Hippocampal formation (tissue), 2 donors: ENCODE measurements at regions not wholly inside any gene's neighbourhood (a gene's known extent, or its start where the extent isn't known, plus 50 kb on each side); places are given as distances from the start of the nearest gene placed in this dataset.
"Not testable (repeated sequence)": the region's sequence is repeated elsewhere in the genome, so short reads cannot be mapped to it uniquely, and the experiment has no call there.

Experiments used
- DNase-seq, 2 donors: peaks; one replicate each; lab custom pipeline; 2025; lab: John Stamatoyannopoulos, UW

GRCh38 chr10:120749856-120750566 lies 101.2 kb upstream of the WDR11 start:
- no peak for DNase-seq

- DNase-seq, result no peak
Observed at GRCh38 chr10:120755771-120756170, 95.4 kb upstream of the WDR11 start.

GRCh38 chr10:120760253-120760652 lies 90.9 kb upstream of the WDR11 start:
- no peak for DNase-seq

GRCh38 chr10:120761951-120762350 lies 89.2 kb upstream of the WDR11 start:
- DNase-seq, result no peak

GRCh38 chr10:120765226-120765803 lies 85.8 kb upstream of the WDR11 start:
- no peak for DNase-seq

GRCh38 chr10:120768227-120768626 lies 82.9 kb upstream of the WDR11 start:
- DNase-seq, result no peak

- no peak for DNase-seq
Observed at GRCh38 chr10:120770496-120770895, 80.7 kb upstream of the WDR11 start.

- no peak for DNase-seq
Observed at GRCh38 chr10:120776442-120776841, 74.7 kb upstream of the WDR11 start.

- DNase-seq, result no peak
Observed at GRCh38 chr10:120782336-120782735, 68.8 kb upstream of the WDR11 start.

GRCh38 chr10:120783098-120783497 lies 68.1 kb upstream of the WDR11 start:
- DNase-seq, result no peak

- DNase-seq, result peak; percentile 13 to 35
Observed at GRCh38 chr10:120783867-120784266, 67.3 kb upstream of the WDR11 start.

- no peak for DNase-seq
Observed at GRCh38 chr10:120788771-120789170, 62.4 kb upstream of the WDR11 start.

GRCh38 chr10:120789303-120790203 lies 61.6 kb upstream of the WDR11 start:
- no peak for DNase-seq

- DNase-seq, result no peak
Observed at GRCh38 chr10:120791316-120791715, 59.8 kb upstream of the WDR11 start.

GRCh38 chr10:120793088-120793487 lies 58.1 kb upstream of the WDR11 start:
- no peak for DNase-seq

GRCh38 chr10:120794390-120794789 lies 56.8 kb upstream of the WDR11 start:
- DNase-seq, result no peak

GRCh38 chr10:120798276-120798675 lies 52.9 kb upstream of the WDR11 start:
- DNase-seq, result not testable (repeated sequence)

- no peak for DNase-seq
Observed at GRCh38 chr10:120799849-120800248, 51.3 kb upstream of the WDR11 start.

GRCh38 chr10:120800528-120801323 lies 50.4 kb upstream of the WDR11 start:
- DNase-seq, result no peak
